ENCODE measurements at regions not wholly inside any gene's neighbourhood (a gene's known extent, or its start where the extent isn't known, plus 50 kb on each side); places are given as distances from the start of the nearest gene placed in this dataset.

- Histone ChIP-seq H3K36me3 (ENCODE audit: insufficient read depth, low read length) (no peaks in the 10 kb centered on the region), H3K27ac (no peak overlapping the region), H3K4me3 (no peak overlapping the region), H3K9ac (ENCODE audit: insufficient read length) (no peak overlapping the region), H3K9me3 (ENCODE audit: low read depth, low read length) (no peaks in the 10 kb centered on the region)
- no peak for TF ChIP-seq EZH2 (IDR thresholded peaks at IDR 0.05)
- no peak for TF ChIP-seq POLR2AphosphoS5 (IDR thresholded peaks at IDR 0.05; ENCODE audit: borderline replicate concordance, low read depth, low read length)
- TF ChIP-seq FOXP2 (optimal IDR thresholded peaks at IDR 0.05; ENCODE audit: control extremely low read depth, extremely low read length, insufficient read depth) = no peak
- no peak for DNase-seq (ENCODE audit: low read depth, low spot score)
Observed at GRCh38 chr12:34294671-34295365, 272.5 kb downstream of the ALG10 start.

GRCh38 chr12:34295366-34296142 is 273.3 kb downstream of the ALG10 start:
- no peak overlapping the region for H3K27ac ChIP-seq
- no peak for DNase-seq (ENCODE audit: low read depth, low spot score)
- H3K4me3 ChIP-seq = no peak overlapping the region
- TF ChIP-seq EZH2 (IDR thresholded peaks at IDR 0.05) (no peak), FOXP2 (optimal IDR thresholded peaks at IDR 0.05; ENCODE audit: control extremely low read depth, extremely low read length, insufficient read depth) (no peak), POLR2AphosphoS5 (IDR thresholded peaks at IDR 0.05; ENCODE audit: borderline replicate concordance, low read depth, low read length) (no peak)
- H3K9ac ChIP-seq (ENCODE audit: insufficient read length) = no peak overlapping the region
- no peaks in the 10 kb centered on the region for H3K36me3 ChIP-seq (ENCODE audit: insufficient read depth, low read length)
- H3K9me3 ChIP-seq (ENCODE audit: low read depth, low read length) = no peaks in the 10 kb centered on the region

- Histone ChIP-seq H3K27ac (no peak overlapping the region), H3K9me3 (ENCODE audit: low read depth, low read length) (no peaks in the 10 kb centered on the region), H3K9ac (ENCODE audit: insufficient read length) (no peak overlapping the region), H3K4me3 (no peak overlapping the region), H3K36me3 (ENCODE audit: insufficient read depth, low read length) (no peaks in the 10 kb centered on the region)
- no peak for DNase-seq (ENCODE audit: low read depth, low spot score)
- TF ChIP-seq POLR2AphosphoS5 (IDR thresholded peaks at IDR 0.05; ENCODE audit: borderline replicate concordance, low read depth, low read length) (no peak), FOXP2 (optimal IDR thresholded peaks at IDR 0.05; ENCODE audit: control extremely low read depth, extremely low read length, insufficient read depth) (no peak), EZH2 (IDR thresholded peaks at IDR 0.05) (no peak)
Observed at GRCh38 chr12:34296143-34297041, 274.1 kb downstream of the ALG10 start.

- Histone ChIP-seq H3K9me3 (ENCODE audit: low read depth, low read length) (no peaks in the 10 kb centered on the region), H3K4me3 (no peak overlapping the region), H3K36me3 (ENCODE audit: insufficient read depth, low read length) (no peaks in the 10 kb centered on the region), H3K27ac (no peak overlapping the region), H3K9ac (ENCODE audit: insufficient read length) (no peak overlapping the region)
- TF ChIP-seq POLR2AphosphoS5 (IDR thresholded peaks at IDR 0.05; ENCODE audit: borderline replicate concordance, low read depth, low read length) (no peak), EZH2 (IDR thresholded peaks at IDR 0.05) (no peak), FOXP2 (optimal IDR thresholded peaks at IDR 0.05; ENCODE audit: control extremely low read depth, extremely low read length, insufficient read depth) (no peak)
- no peak for DNase-seq (ENCODE audit: low read depth, low spot score)
Observed at GRCh38 chr12:34297126-34297789, 275.0 kb downstream of the ALG10 start.

DNA sequence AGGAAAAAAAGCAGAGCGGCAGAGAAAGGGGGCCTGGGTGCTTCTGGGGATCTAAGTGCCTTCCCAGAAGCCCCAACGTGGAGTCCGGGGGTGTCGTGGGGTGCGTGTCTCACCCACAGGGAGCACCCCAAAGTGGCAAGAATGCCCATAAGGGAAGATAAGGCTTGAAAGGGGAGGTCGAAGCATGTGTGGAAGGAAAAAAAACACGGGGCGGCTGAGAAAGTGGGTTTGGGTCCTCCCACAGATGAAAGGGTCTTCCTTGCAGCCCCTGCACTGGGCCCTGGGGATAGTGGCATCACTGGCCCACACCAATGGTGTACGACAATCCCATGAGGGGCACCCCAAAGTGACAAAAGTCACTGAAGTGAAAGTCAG is 275.5 kb downstream of the ALG10 start:
- DNase-seq (ENCODE audit: low read depth, low spot score) = no peak
- H3K9ac ChIP-seq (ENCODE audit: insufficient read length) = no peak overlapping the region
- no peak overlapping the region for H3K27ac ChIP-seq
- H3K4me3 ChIP-seq = no peak overlapping the region
- no peaks in the 10 kb centered on the region for H3K9me3 ChIP-seq (ENCODE audit: low read depth, low read length)
- no peaks in the 10 kb centered on the region for H3K36me3 ChIP-seq (ENCODE audit: insufficient read depth, low read length)
- TF ChIP-seq POLR2AphosphoS5 (IDR thresholded peaks at IDR 0.05; ENCODE audit: borderline replicate concordance, low read depth, low read length) (no peak), FOXP2 (optimal IDR thresholded peaks at IDR 0.05; ENCODE audit: control extremely low read depth, extremely low read length, insufficient read depth) (no peak), EZH2 (IDR thresholded peaks at IDR 0.05) (no peak)

DNA sequence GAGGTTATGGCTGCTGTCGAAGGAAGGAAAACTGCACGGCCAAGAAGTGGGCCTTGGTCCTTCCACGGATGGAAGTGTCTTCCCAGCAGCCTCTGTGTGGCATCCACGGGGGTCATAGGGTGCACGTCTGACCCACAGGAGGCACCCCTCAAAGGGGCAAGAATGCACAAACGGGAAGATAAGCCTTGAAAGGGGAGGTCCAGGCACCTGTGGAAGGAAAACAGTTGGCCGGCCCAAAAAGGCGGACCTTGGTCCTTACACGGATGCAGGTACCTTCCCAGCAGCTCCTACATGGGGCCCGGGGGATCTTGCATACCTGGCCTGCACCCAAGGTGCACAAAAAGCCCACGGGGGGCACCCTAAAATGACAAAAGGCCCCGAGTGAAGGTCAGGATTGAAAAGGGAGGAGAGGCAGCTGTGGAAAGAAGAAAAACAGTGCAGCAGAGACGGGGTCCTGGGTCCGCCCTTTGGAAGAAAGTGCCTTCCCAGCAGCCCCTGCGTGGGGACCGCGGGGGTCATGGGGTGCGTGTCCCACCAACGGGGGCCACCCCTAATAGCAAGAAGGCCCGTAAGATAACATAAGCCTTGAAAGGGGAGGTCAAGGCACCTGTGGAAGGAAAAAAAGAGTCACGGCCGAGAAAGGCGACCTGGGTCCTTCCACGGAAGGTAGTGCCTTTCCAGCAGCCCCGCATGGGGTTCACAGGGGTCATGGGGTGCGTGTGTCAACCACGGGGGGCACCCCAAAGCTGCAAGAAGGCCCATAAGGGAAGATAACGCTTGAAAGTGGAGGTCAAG is 276.1 kb downstream of the ALG10 start:
- no peak overlapping the region for H3K27ac ChIP-seq
- no peaks in the 10 kb centered on the region for H3K9me3 ChIP-seq (ENCODE audit: low read depth, low read length)
- no peak overlapping the region for H3K9ac ChIP-seq (ENCODE audit: insufficient read length)
- no peaks in the 10 kb centered on the region for H3K36me3 ChIP-seq (ENCODE audit: insufficient read depth, low read length)
- TF ChIP-seq FOXP2 (optimal IDR thresholded peaks at IDR 0.05; ENCODE audit: control extremely low read depth, extremely low read length, insufficient read depth) (no peak), POLR2AphosphoS5 (IDR thresholded peaks at IDR 0.05; ENCODE audit: borderline replicate concordance, low read depth, low read length) (no peak), EZH2 (IDR thresholded peaks at IDR 0.05) (no peak)
- no peak overlapping the region for H3K4me3 ChIP-seq
- no peak for DNase-seq (ENCODE audit: low read depth, low spot score)
